GM23248 (cell line): ENCODE measurements at regions not wholly inside any gene's neighbourhood (a gene's known extent, or its start where the extent isn't known, plus 50 kb on each side); places are given as distances from the start of the nearest gene placed in this dataset.

Experiments used
- EZH2 ChIP-seq: fragments of 200-600 bp; sonication (generic); IDR thresholded peaks from 2 replicates; pipeline ENCODE4 v1.6.1; 2018; ENCODE audit warnings: antibody characterized with exemption, mild to moderate bottlenecking; ENCODE audit not compliant: insufficient read depth, poor library complexity, severe bottlenecking
- EZH2phosphoT487 ChIP-seq: fragments of 200-600 bp; sonication (generic); IDR thresholded peaks from 2 replicates; pipeline ENCODE4 v1.6.1; 2018; ENCODE audit warnings: antibody characterized with exemption, moderate library complexity, mild to moderate bottlenecking, low read depth; ENCODE audit not compliant: insufficient read depth

DNA sequence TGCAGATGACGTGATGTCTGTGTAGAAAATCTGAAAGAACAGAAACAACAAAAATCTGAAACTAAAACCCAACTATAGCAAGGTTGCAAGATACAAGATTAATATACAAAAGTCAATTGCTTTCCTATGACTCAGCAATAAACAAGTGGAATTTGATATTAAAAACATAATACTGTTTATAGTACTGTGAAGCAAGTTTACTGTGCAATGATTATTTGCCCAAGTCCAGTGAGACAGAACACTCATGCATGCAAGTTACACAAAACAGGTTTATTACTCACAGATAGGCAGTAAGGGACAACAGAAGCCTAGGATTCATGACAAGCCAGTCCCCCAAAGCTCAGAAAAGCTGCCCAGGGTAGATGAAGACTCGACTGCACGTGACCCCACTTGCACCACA, 62.4 kb upstream of the RAB4A start:
- TF ChIP-seq EZH2phosphoT487: no peak
- TF ChIP-seq EZH2: no peak
